MG63 (cell line): ENCODE measurements at regions not wholly inside any gene's neighbourhood (a gene's known extent, or its start where the extent isn't known, plus 50 kb on each side); places are given as distances from the start of the nearest gene placed in this dataset.
A peak's percentile ranks its signal among the peaks of the same experiment; 100 is the strongest.

Experiments used
- DNase-seq: peaks from one replicate; pipeline ENCODE4 v3.0.0-alpha.2; 2020
- H3K27me3 ChIP-seq: fragments of 250-450 bp; sonication (Bioruptor Pico); 2 replicates; pipeline ENCODE4 v1.5.1; 2020; ENCODE audit warnings: mild to moderate bottlenecking, moderate library complexity
- H3K36me3 ChIP-seq: fragments of 250-450 bp; sonication (Bioruptor Pico); 2 replicates; pipeline ENCODE4 v1.5.1; 2020; ENCODE audit warnings: mild to moderate bottlenecking, moderate library complexity
- H3K4me3 ChIP-seq: fragments of 250-450 bp; sonication (Bioruptor Pico); 2 replicates; pipeline ENCODE4 v1.5.1; 2020; ENCODE audit warnings: mild to moderate bottlenecking, moderate library complexity
- H3K9me3 ChIP-seq: fragments of 250-450 bp; sonication (Bioruptor Pico); 2 replicates; pipeline ENCODE4 v1.5.1; 2020; ENCODE audit warnings: mild to moderate bottlenecking, moderate library complexity

- DNase-seq = no peak
- H3K27me3 ChIP-seq = no peaks in the 10 kb centered on the region
- no peaks in the 10 kb centered on the region for H3K9me3 ChIP-seq
- H3K36me3 ChIP-seq = no peaks in the 10 kb centered on the region
- H3K4me3 ChIP-seq = no peak overlapping the region
Measured at GRCh38 chr1:58000821-58001220, 545.7 kb downstream of the OMA1 start.

DNA sequence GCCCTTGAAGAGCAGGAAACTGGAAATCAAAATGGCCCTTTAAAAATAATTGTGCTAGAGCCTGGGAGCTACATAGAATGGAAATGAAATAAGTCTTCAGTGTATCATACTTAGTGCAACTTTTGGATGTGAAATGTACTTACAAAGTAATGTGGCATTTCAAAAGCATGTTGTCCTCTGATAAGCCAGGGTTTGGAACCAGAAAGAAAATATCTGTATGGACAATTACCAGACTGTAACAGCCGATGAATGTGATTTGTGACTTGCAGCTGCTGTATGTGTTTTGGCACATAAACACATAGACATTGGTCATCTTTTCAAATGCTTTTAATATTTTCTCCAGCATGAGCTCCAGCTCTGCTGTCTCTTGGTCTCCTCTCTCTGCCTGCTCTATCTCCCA, 546.4 kb downstream of the OMA1 start:
- DNase-seq = no peak
- H3K4me3 ChIP-seq = no peak overlapping the region
- H3K27me3 ChIP-seq = no peaks in the 10 kb centered on the region
- no peaks in the 10 kb centered on the region for H3K36me3 ChIP-seq
- no peaks in the 10 kb centered on the region for H3K9me3 ChIP-seq

DNA sequence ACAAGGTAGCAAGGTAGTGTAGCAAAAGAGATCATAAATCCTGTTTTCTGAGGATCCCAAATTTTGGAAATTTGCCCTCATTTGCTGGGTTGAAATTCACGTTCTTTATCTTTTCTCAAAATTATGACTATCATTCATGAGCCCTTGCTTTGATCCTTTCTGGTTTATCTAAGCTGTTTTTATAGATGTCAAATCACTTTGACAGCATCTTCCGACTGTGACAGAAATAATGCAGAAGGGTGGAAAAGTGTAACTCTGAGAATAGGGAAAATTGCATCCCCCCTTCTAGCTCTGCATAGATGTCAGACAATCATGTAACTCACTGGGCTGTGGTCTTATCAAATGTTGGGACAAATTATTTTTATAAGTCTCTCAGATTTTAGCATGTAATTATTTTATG, 550.1 kb downstream of the OMA1 start:
- no peaks in the 10 kb centered on the region for H3K9me3 ChIP-seq
- H3K4me3 ChIP-seq = no peak overlapping the region
- no peak for DNase-seq
- no peaks in the 10 kb centered on the region for H3K36me3 ChIP-seq
- no peaks in the 10 kb centered on the region for H3K27me3 ChIP-seq

GRCh38 chr1:57991289-57991688, 555.2 kb downstream of the OMA1 start:
- Histone ChIP-seq H3K36me3 (no peaks in the 10 kb centered on the region), H3K27me3 (no peaks in the 10 kb centered on the region), H3K9me3 (no peaks in the 10 kb centered on the region), H3K4me3 (no peak overlapping the region)
- DNase-seq = no peak

DNA sequence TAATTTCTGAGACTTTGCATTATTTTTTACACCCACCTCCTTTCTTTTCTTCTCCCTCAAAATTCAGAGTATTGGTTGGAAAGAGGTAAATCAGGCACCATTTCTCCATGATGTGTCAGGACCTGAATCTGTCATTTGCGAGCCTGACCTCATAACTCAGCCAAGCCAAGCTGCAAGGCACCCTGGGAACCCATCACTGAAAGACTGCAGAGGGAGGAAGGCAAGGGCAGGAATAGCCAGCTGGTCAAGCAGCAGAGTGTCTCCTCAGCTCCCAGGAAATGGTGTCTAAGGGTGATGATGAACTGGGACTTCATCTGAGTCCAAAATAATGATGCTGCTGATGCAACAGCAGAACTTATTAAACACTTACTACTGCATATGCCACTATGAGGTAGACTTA, 556.6 kb downstream of the OMA1 start:
- no peaks in the 10 kb centered on the region for H3K36me3 ChIP-seq
- H3K4me3 ChIP-seq = no peak overlapping the region
- H3K27me3 ChIP-seq = no peaks in the 10 kb centered on the region

GRCh38 chr1:57987523-57987922, 559.0 kb downstream of the OMA1 start:
- H3K9me3 ChIP-seq = no peaks in the 10 kb centered on the region

More for the DNA sequence above, 556.6 kb downstream of the OMA1 start:
- peak; percentile 4 for DNase-seq
- no peaks in the 10 kb centered on the region for H3K9me3 ChIP-seq

GRCh38 chr1:57986432-57986831, 560.1 kb downstream of the OMA1 start:
- no peaks in the 10 kb centered on the region for H3K9me3 ChIP-seq
- DNase-seq = no peak
- H3K27me3 ChIP-seq = no peaks in the 10 kb centered on the region
- H3K4me3 ChIP-seq = no peak overlapping the region
- H3K36me3 ChIP-seq = no peaks in the 10 kb centered on the region

More at GRCh38 chr1:57987523-57987922, 559.0 kb downstream of the OMA1 start:
- H3K4me3 ChIP-seq = no peak overlapping the region
- no peaks in the 10 kb centered on the region for H3K36me3 ChIP-seq
- no peaks in the 10 kb centered on the region for H3K27me3 ChIP-seq
- no peak for DNase-seq

GRCh38 chr1:57984277-57984676, 560.4 kb upstream of the DAB1 start:
- H3K9me3 ChIP-seq = no peaks in the 10 kb centered on the region

GRCh38 chr1:57983441-57983840, 559.6 kb upstream of the DAB1 start:
- Histone ChIP-seq H3K36me3 (no peaks in the 10 kb centered on the region), H3K4me3 (no peak overlapping the region), H3K9me3 (no peaks in the 10 kb centered on the region), H3K27me3 (no peaks in the 10 kb centered on the region)
- no peak for DNase-seq

More at GRCh38 chr1:57984277-57984676, 560.4 kb upstream of the DAB1 start:
- no peaks in the 10 kb centered on the region for H3K27me3 ChIP-seq
- no peak for DNase-seq
- H3K36me3 ChIP-seq = no peaks in the 10 kb centered on the region
- H3K4me3 ChIP-seq = no peak overlapping the region

DNA sequence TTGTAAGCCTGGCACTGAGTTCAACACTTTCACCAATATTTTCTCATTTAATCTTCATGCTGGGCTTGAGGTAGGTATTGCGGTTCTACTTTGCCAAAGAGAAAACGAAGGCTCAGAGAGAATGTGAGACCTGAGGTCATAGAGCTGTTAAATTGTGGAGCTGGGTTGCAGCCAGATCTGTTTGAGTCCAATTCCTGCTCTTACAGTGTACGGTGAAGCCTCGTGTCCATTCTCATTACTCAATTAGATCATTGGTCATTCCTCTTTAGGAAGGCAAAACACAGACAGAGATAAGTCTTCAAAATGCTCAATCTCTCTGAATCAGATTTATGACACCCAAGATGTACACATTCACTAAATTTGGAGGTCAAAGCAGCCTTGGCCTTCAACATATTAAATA, 559.0 kb upstream of the DAB1 start:
- H3K9me3 ChIP-seq = no peaks in the 10 kb centered on the region
- H3K4me3 ChIP-seq = no peak overlapping the region
- no peaks in the 10 kb centered on the region for H3K27me3 ChIP-seq
- no peak for DNase-seq
- H3K36me3 ChIP-seq = no peaks in the 10 kb centered on the region

DNA sequence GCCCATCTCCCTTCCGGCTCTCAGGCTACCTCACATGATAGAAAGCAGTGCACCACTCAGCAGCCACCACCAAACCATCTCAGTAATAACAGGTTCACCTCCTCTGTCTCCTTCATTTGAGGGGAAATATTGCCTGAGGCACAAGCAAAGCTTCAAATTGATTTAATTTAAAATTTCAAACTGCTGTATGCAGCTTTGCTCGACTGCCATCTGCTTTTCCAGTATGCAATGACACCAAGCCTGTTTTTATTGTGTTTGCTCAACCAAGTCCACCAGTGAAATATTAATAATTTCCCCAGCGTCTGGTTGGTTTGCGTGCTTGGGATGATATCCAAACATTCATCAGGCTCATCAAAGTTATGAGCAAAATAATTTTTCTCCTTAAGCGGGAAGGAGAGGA, 552.4 kb upstream of the DAB1 start:
- Histone ChIP-seq H3K36me3 (no peaks in the 10 kb centered on the region), H3K4me3 (no peak overlapping the region), H3K9me3 (no peaks in the 10 kb centered on the region), H3K27me3 (no peaks in the 10 kb centered on the region)
- no peak for DNase-seq

DNA sequence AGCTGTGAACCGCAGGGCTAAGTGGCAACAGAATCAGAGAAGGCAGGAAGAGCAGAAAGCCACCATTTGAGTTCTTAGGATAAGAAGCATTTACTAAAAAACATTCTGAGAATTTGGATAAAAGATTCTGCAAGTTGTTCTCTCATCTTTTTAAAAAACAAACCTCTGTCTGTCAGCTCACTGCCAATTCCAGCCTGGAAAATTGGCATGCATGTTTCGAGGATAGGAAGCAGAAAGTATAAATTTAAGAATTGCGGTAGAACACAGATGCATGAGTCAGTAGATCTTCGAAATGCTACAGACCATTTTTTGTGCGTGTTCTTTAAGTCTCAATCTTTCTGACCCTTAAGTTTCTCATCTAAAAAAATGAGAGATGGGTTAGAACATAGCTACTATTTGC, 544.5 kb upstream of the DAB1 start:
- no peak for DNase-seq
- Histone ChIP-seq H3K4me3 (no peak overlapping the region), H3K27me3 (0 out of 2 replicates have a peak, but pooled peaks cover 2% of the 10 kb centered on the region), H3K36me3 (no peaks in the 10 kb centered on the region), H3K9me3 (no peaks in the 10 kb centered on the region)

GRCh38 chr1:57966751-57967406, 543.0 kb upstream of the DAB1 start:
- DNase-seq = no peak
- Histone ChIP-seq H3K36me3 (no peaks in the 10 kb centered on the region), H3K9me3 (no peaks in the 10 kb centered on the region), H3K27me3 (0 out of 2 replicates have a peak, but pooled peaks cover 2% of the 10 kb centered on the region), H3K4me3 (no peak overlapping the region)

- Histone ChIP-seq H3K36me3 (no peaks in the 10 kb centered on the region), H3K4me3 (no peak overlapping the region), H3K27me3 (0 out of 2 replicates have a peak, but pooled peaks cover 2% of the 10 kb centered on the region), H3K9me3 (no peaks in the 10 kb centered on the region)
- DNase-seq = no peak
Measured at GRCh38 chr1:57966340-57966739, 542.5 kb upstream of the DAB1 start.

- no peaks in the 10 kb centered on the region for H3K9me3 ChIP-seq
- DNase-seq = no peak
- no peaks in the 10 kb centered on the region for H3K36me3 ChIP-seq
- H3K27me3 ChIP-seq = no peaks in the 10 kb centered on the region
- no peak overlapping the region for H3K4me3 ChIP-seq
Measured at GRCh38 chr1:57963581-57963980, 539.7 kb upstream of the DAB1 start.

- Histone ChIP-seq H3K4me3 (no peak overlapping the region), H3K9me3 (no peaks in the 10 kb centered on the region), H3K36me3 (no peaks in the 10 kb centered on the region), H3K27me3 (no peaks in the 10 kb centered on the region)
- no peak for DNase-seq
Measured at GRCh38 chr1:57959531-57960241, 535.8 kb upstream of the DAB1 start.

- no peaks in the 10 kb centered on the region for H3K36me3 ChIP-seq
- no peaks in the 10 kb centered on the region for H3K27me3 ChIP-seq
- no peak overlapping the region for H3K4me3 ChIP-seq
- no peak for DNase-seq
- no peaks in the 10 kb centered on the region for H3K9me3 ChIP-seq
Measured at GRCh38 chr1:57957576-57957975, 533.7 kb upstream of the DAB1 start.

DNA sequence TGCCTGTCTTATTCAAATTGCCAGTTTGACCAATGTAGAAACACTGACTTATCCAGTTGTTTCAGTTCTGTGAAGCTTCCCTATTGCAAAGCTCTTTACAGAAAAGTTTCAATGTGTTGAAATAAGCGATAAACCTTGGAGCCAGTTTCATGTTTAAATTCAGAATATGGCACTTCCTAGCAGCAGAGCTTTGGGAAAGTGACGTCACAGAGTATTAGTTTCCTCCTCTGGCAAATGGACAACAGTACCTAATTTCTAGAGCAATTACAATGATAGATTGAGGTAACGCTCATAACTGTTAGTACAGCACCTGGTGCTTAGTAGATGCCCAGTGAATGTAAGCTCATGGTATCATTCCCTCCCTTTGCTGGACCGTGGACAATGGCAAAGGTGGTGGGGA, 527.5 kb upstream of the DAB1 start:
- H3K4me3 ChIP-seq = no peak overlapping the region
- DNase-seq = no peak
- no peaks in the 10 kb centered on the region for H3K27me3 ChIP-seq
- H3K9me3 ChIP-seq = no peaks in the 10 kb centered on the region
- no peaks in the 10 kb centered on the region for H3K36me3 ChIP-seq
